ENCODE measurements at regions not wholly inside any gene's neighbourhood (a gene's known extent, or its start where the extent isn't known, plus 50 kb on each side); places are given as distances from the start of the nearest gene placed in this dataset.
"Not testable (repeated sequence)": the region's sequence is repeated elsewhere in the genome, so short reads cannot be mapped to it uniquely, and the experiment has no call there.

DNA sequence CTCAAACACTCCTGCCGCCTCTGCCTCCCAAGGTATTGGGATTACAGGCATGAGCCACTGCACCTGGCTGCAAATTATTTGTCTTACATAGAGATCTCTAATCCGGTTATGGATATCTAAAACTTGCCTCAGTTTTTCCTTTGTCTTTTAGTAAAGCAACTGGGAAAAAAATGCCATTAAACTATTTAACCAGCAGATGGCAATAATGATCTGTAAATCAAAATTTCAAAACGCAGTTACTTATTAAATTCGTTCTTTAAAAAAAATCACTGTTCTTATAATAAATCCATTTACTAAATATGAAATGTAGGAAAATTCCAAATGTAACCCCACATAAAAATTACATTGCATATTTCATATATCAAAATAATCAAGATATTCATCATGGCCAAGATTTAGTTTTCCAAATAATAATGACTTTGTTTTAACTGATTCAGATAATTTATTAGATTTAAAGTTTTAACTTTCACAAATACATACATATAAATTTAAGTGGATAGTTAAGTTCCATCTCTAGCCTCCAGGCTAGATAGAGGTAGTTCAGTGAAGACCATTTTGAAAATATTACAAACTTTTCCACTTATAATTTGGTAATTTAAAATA lies 125.8 kb downstream of the KBTBD2 start:
- not testable (repeated sequence) for H3K27ac ChIP-seq, H3K9me3 ChIP-seq, ATAC-seq, H3K36me3 ChIP-seq, H3K4me3 ChIP-seq, DNase-seq
- TF ChIP-seq CTCF (IDR thresholded peaks at IDR 0.05): peak; percentile 7 to 67 (median 57)
- 21 to 25% methylated on average over 4 of the region's 4 CpGs for WGBS, 2 donors
- Histone ChIP-seq H3K4me1 (peaks cover 0 to 15% (median 5%) of the 10 kb centered on the region in 9 donors), H3K27me3 (peaks cover 0 to 26% (median 0%) of the 10 kb centered on the region in 7 donors)
- intact Hi-C loops (cut with DNase I): loop anchor here in 4 of 10 donors (2.0 to 10.0 kb wide), 4 partner anchors 289 to 349 kb away; partner anchors contain the start of gene RP9 (in 2 of the 4)

DNA sequence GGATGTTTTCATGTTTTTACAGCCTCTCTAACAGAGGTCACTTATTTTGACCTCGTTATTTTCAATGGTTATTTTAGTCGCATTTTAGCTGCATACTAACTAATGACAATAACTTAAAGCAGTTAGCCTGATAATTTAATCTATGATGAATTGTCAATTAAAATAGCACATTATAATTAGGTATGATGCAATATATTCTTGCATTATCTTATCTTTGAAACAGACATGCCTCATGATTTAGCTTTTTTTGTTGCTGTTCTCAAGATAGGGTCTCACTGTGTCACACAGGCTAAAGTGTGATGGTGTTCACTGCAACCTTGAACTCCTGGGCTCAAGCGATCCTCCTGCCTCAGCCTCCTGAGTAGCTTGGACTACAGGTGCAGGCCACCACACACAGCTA lies 126.4 kb downstream of the KBTBD2 start:
- Histone ChIP-seq H3K27ac (no peak overlapping the region), H3K9me3 (no peaks in the 10 kb centered on the region), H3K27me3 (peaks cover 0 to 26% (median 0%) of the 10 kb centered on the region in 7 donors), H3K4me3 (no peak overlapping the region), H3K4me1 (peaks cover 0 to 15% (median 5%) of the 10 kb centered on the region in 9 donors), H3K36me3 (no peaks in the 10 kb centered on the region)
- no peak for TF ChIP-seq CTCF (IDR thresholded peaks at IDR 0.05)
- intact Hi-C loops (cut with DNase I): loop anchor here in 4 of 10 donors (2.0 to 10.0 kb wide), 4 partner anchors 290 to 350 kb away; partner anchors contain the start of gene RP9 (in 2 of the 4)
- 63 to 65% methylated on average over 3 of the region's 3 CpGs for WGBS, 2 donors
- ATAC-seq (no peak), DNase-seq (no peak)

DNA sequence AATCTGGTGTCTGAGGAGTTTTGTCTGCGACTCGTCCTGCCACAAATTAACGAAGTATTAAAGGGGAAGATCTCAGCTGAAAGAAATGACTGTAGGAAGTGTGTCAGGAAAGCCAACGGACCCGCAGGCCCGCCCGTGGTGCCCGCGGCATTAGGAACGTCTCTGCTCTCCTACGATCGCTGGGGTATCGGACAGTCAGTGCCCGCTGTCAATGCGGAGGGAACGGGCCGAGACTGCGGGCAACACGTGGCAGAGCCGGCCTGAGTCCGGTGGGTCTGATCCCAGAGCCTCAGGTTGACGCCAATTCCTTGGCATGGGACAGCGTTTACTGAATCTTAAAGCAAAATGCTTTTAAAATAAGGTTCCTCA lies 128.7 kb downstream of the KBTBD2 start:
- no peaks in the 10 kb centered on the region for H3K36me3 ChIP-seq
- H3K4me1 ChIP-seq: peaks cover 0 to 14% (median 5%) of the 10 kb centered on the region in 9 donors
- TF ChIP-seq CTCF (IDR thresholded peaks at IDR 0.05): no peak
- no peaks in the 10 kb centered on the region for H3K9me3 ChIP-seq
- intact Hi-C loops (cut with DNase I): loop anchor here in 2 of 10 donors (10.0 kb wide), 2 partner anchors 292 to 352 kb away; no protein-coding TSS in a partner anchor
- H3K27me3 ChIP-seq: peaks cover 0 to 26% (median 0%) of the 10 kb centered on the region in 7 donors
- no peak overlapping the region for H3K27ac ChIP-seq
- ATAC-seq: no peak
- no peak for DNase-seq
- no peak overlapping the region for H3K4me3 ChIP-seq
- 63 to 76% methylated on average over 23 of the region's 23 CpGs for WGBS, 2 donors

DNA sequence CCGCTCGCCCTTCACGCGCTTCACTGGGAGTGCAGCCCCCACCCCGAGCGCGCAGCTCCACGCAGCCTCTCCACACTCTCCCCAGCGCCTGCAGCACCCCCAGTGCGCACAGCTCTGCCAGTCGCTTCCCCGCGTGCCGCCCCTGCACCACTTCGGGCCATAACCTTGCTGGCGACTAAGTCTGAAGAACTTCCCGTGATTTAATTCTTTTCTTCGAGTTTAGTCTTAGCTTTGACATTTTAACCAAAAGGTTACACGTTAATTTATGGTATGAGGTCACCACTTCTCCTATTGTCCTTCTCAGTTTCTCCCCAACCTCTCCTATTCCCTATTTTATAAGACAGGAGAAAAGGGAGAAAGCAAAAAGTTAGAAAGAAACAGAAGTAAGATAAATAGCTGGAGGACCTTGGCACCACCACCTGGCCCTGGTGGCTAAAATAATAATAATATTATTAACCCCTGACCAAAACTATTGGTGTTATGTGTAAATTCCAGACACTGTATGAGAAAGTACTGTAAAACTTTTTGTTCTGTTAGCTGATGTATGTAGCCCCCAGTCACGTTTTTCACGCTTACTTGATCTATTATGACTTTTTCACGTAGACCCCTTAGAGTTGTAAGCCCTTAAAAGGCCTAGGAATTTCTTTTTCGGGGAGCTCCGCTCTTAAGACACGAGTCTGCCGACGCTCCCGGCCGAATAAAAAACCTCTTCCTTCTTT lies 129.2 kb downstream of the KBTBD2 start:
- H3K27me3 ChIP-seq: peaks cover 0 to 26% (median 0%) of the 10 kb centered on the region in 7 donors
- H3K4me1 ChIP-seq: peaks cover 0 to 14% (median 5%) of the 10 kb centered on the region in 9 donors
- intact Hi-C loops (cut with DNase I): loop anchor here in 2 of 10 donors (10.0 kb wide), 2 partner anchors 292 to 352 kb away; no protein-coding TSS in a partner anchor
- WGBS, 2 donors: 70 to 77% methylated on average over 23 to 29 of the region's 29 CpGs
- H3K9me3 ChIP-seq, H3K4me3 ChIP-seq, H3K36me3 ChIP-seq, DNase-seq, H3K27ac ChIP-seq: not testable (repeated sequence)
- peak in 3 of 8 donors; percentile 17 to 28 (median 18) for ATAC-seq

Measured in heart right ventricle (tissue), 16 donors.